ENCODE measurements at regions not wholly inside any gene's neighbourhood (a gene's known extent, or its start where the extent isn't known, plus 50 kb on each side); places are given as distances from the start of the nearest gene placed in this dataset.

- no peak for TF ChIP-seq CTCF (IDR thresholded peaks at IDR 0.05)
- TF ChIP-seq SIN3A (IDR thresholded peaks at IDR 0.05; ENCODE audit: borderline replicate concordance, insufficient read depth, low read depth, low read length) = no peak
- no peak for TF ChIP-seq REST (IDR thresholded peaks at IDR 0.05; ENCODE audit: insufficient read depth in 1 of 2, low read depth in 2 of 2, low read length in 1 of 2)
- no peak for TF ChIP-seq POLR2AphosphoS5 (IDR thresholded peaks at IDR 0.05; ENCODE audit: low read depth, low read length)
- no peak for TF ChIP-seq TCF7L2 (IDR thresholded peaks at IDR 0.05; ENCODE audit: low read depth, low read length)
- Histone ChIP-seq H3K4me1 (ENCODE audit: control insufficient read depth, insufficient read depth, low read length) (no peaks in the 10 kb centered on the region), H3K36me3 (ENCODE audit: control insufficient read depth, insufficient read depth, low read length) (no peaks in the 10 kb centered on the region), H3K9me3 (ENCODE audit: control insufficient read depth, insufficient read depth, low read depth, low read length) (no peaks in the 10 kb centered on the region), H3K27me3 (ENCODE audit: control insufficient read depth, insufficient read depth, low read length) (no peaks in the 10 kb centered on the region), H3K27ac (ENCODE audit: low read length) (no peak overlapping the region), H3K4me3 (ENCODE audit: low read depth in 2 of 2, low read length in 2 of 2) (no peak overlapping the region)
- in situ Hi-C loops (cut with HindIII; ENCODE audit: low pct_unique_long_range_greater_than_20kb, low sequenced_read_pairs) = no loop called here
- CTCF ChIA-PET = no interaction called here
- DNase-seq (ENCODE audit: low read depth, low spot score) (no peak), ATAC-seq (no peak)
- intact Hi-C loops (cut with micrococcal nuclease; ENCODE audit: unreplicated experiment) = no loop called here
- no TSS peak for BruUV-seq (replicated peaks)
- POLR2A ChIA-PET = no interaction called here
Observed at GRCh38 chr10:90193240-90193985, 492.0 kb downstream of the KIF20B start.

- ATAC-seq (no peak), DNase-seq (ENCODE audit: low read depth, low spot score) (no peak)
- TF ChIP-seq CTCF (IDR thresholded peaks at IDR 0.05) = no peak
- no peak for TF ChIP-seq POLR2AphosphoS5 (IDR thresholded peaks at IDR 0.05; ENCODE audit: low read depth, low read length)
- no peak for TF ChIP-seq REST (IDR thresholded peaks at IDR 0.05; ENCODE audit: insufficient read depth in 1 of 2, low read depth in 2 of 2, low read length in 1 of 2)
- TF ChIP-seq TCF7L2 (IDR thresholded peaks at IDR 0.05; ENCODE audit: low read depth, low read length) = no peak
- no peak for TF ChIP-seq SIN3A (IDR thresholded peaks at IDR 0.05; ENCODE audit: borderline replicate concordance, insufficient read depth, low read depth, low read length)
- no TSS peak for BruUV-seq (replicated peaks)
- Histone ChIP-seq H3K9me3 (ENCODE audit: control insufficient read depth, insufficient read depth, low read depth, low read length) (no peaks in the 10 kb centered on the region), H3K36me3 (ENCODE audit: control insufficient read depth, insufficient read depth, low read length) (no peaks in the 10 kb centered on the region), H3K4me3 (ENCODE audit: low read depth in 2 of 2, low read length in 2 of 2) (no peak overlapping the region), H3K27me3 (ENCODE audit: control insufficient read depth, insufficient read depth, low read length) (no peaks in the 10 kb centered on the region), H3K4me1 (ENCODE audit: control insufficient read depth, insufficient read depth, low read length) (no peaks in the 10 kb centered on the region), H3K27ac (ENCODE audit: low read length) (no peak overlapping the region)
- POLR2A ChIA-PET = no interaction called here
- intact Hi-C loops (cut with micrococcal nuclease; ENCODE audit: unreplicated experiment) = no loop called here
- in situ Hi-C loops (cut with HindIII; ENCODE audit: low pct_unique_long_range_greater_than_20kb, low sequenced_read_pairs) = no loop called here
- CTCF ChIA-PET = no interaction called here
Observed at GRCh38 chr10:90195288-90195840, 494.0 kb downstream of the KIF20B start.

All from Panc1 (cell line).